OCI-LY7 (cell line): ENCODE measurements at regions not wholly inside any gene's neighbourhood (a gene's known extent, or its start where the extent isn't known, plus 50 kb on each side); places are given as distances from the start of the nearest gene placed in this dataset.

Experiments used
- EZH2phosphoT487 ChIP-seq: fragments of 200-600 bp; sonication (generic); IDR thresholded peaks from 2 replicates; pipeline ENCODE4 v1.6.1; 2018; ENCODE audit warnings: low read depth, borderline replicate concordance, mild to moderate bottlenecking, mixed run types, antibody characterized with exemption, low read length, moderate library complexity, mixed read lengths
- TF ChIP-seq, protein P1 (sequence below): fragments of 200-600 bp; sonication (generic); conservative IDR thresholded peaks from 2 replicates; pipeline ENCODE4 v1.5.1; 2014; ENCODE audit warnings: mild to moderate bottlenecking, antibody characterized with exemption, low read length, moderate library complexity, mixed read lengths

GRCh38 chr10:36018996-36019395 is 376.9 kb upstream of the FZD8 start:
- TF ChIP-seq, protein P1, sequence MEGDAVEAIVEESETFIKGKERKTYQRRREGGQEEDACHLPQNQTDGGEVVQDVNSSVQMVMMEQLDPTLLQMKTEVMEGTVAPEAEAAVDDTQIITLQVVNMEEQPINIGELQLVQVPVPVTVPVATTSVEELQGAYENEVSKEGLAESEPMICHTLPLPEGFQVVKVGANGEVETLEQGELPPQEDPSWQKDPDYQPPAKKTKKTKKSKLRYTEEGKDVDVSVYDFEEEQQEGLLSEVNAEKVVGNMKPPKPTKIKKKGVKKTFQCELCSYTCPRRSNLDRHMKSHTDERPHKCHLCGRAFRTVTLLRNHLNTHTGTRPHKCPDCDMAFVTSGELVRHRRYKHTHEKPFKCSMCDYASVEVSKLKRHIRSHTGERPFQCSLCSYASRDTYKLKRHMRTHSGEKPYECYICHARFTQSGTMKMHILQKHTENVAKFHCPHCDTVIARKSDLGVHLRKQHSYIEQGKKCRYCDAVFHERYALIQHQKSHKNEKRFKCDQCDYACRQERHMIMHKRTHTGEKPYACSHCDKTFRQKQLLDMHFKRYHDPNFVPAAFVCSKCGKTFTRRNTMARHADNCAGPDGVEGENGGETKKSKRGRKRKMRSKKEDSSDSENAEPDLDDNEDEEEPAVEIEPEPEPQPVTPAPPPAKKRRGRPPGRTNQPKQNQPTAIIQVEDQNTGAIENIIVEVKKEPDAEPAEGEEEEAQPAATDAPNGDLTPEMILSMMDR, result no peak
- no peak for TF ChIP-seq EZH2phosphoT487
